ENCODE measurements at regions not wholly inside any gene's neighbourhood (a gene's known extent, or its start where the extent isn't known, plus 50 kb on each side); places are given as distances from the start of the nearest gene placed in this dataset.

DNA sequence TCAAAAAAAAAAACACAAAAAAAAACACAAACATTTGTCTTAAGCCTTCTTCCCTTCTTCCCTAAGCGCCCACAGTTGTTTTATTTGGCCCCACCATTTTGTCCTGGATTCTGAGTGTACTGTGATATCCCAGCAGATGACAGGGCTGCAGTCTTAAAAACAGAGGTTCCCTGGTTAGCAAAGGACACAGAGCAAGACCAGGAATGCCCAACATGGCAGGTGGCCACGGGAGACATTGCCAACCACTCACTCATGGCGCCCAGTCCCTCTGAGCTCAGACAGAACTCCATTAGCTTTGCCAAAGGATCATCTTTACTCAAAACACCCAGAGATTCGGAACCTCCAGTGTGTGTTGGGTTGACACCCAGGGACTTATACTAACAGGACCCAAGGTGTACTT lies 249.3 kb downstream of the MRTFB start:
- WGBS (ENCODE audit: insufficient coverage): 95% methylated on average over 2 of the region's 4 CpGs
- H3K4me1 Mint-ChIP-seq: peaks cover 0 to 12% (median 0%) of the 10 kb centered on the region in 3 donors
- Histone ChIP-seq H3K27me3 (replicated peaks in 1 of 2; ENCODE audit: control insufficient read depth in 2 of 2, extremely low read depth in 1 of 2, insufficient read depth in 2 of 2, low read length in 1 of 2) (peaks cover 0 to 6% of the 10 kb centered on the region in 2 experiments), H3K9me3 (no peaks in the 10 kb centered on the region), H3K4me1 (ENCODE audit: control insufficient read depth in 1 of 2, extremely low read depth in 1 of 2, insufficient read depth in 2 of 2, low read length in 2 of 2) (no peaks in the 10 kb centered on the region), H3K36me3 (ENCODE audit: control insufficient read depth in 2 of 2, extremely low read depth in 1 of 2, insufficient read depth in 1 of 2, low read length in 1 of 2) (no peaks in the 10 kb centered on the region), H3K4me3 (ENCODE audit: control insufficient read depth in 1 of 2, extremely low read depth in 1 of 2, low read length in 1 of 2) (no peak overlapping the region), H3K27ac (ENCODE audit: low read length) (no peak overlapping the region)
- POLR2A ChIA-PET: no interaction called here
- ATAC-seq (replicated peaks in 1 of 4) (no peak), DNase-seq (no peak)
- H3K27ac Mint-ChIP-seq: no peak overlapping the region
- H3K36me3 Mint-ChIP-seq: no peaks in the 10 kb centered on the region
- H3K4me3 Mint-ChIP-seq: no peak overlapping the region
- no peaks in the 10 kb centered on the region for H3K27me3 Mint-ChIP-seq
- H3K9me3 Mint-ChIP-seq: no peaks in the 10 kb centered on the region
- CTCF ChIA-PET: no interaction called here

Data from T-cell (primary cell).